Transverse colon (tissue), 4 donors: ENCODE measurements at regions not wholly inside any gene's neighbourhood (a gene's known extent, or its start where the extent isn't known, plus 50 kb on each side); places are given as distances from the start of the nearest gene placed in this dataset.

Experiments
- DNase-seq: peaks from one replicate; pipeline ENCODE4 v3.0.0-alpha.2; 2019
- H3K27ac ChIP-seq, 4 donors: fragments of 200-600 bp; sonication (generic); 2 replicates each; pipeline ENCODE4 v1.5.1; 2016 to 2018; ENCODE audit warnings: inconsistent platforms in 4 of 4
- H3K27me3 ChIP-seq: fragments of 200-600 bp; sonication (generic); 2 replicates; pipeline ENCODE4 v1.5.1; 2017; ENCODE audit warnings: inconsistent platforms
- H3K36me3 ChIP-seq, 4 donors: fragments of 200-600 bp; sonication (generic); 2 replicates each; pipeline ENCODE4 v1.5.1; 2017 to 2019; ENCODE audit warnings: inconsistent platforms in 4 of 4
- H3K4me1 ChIP-seq, 4 donors: fragments of 200-600 bp; sonication (generic); 2 replicates each; pipeline ENCODE4 v1.5.1; 2017 to 2020; ENCODE audit warnings: inconsistent platforms in 4 of 4
- H3K4me3 ChIP-seq, 4 donors: fragments of 200-600 bp; sonication (generic); 1 replicate in 1 of 4; 2 replicates in 3 of 4; pipeline versions ENCODE4 v1.5.1 to v1.6.1; 2017 to 2019; ENCODE audit warnings: inconsistent platforms in 4 of 4
- H3K9me3 ChIP-seq, 2 donors: fragments of 200-600 bp; sonication (generic); 2 replicates each; pipeline ENCODE4 v1.5.1; 2017 to 2019; ENCODE audit warnings: inconsistent platforms in 2 of 2
- CTCF ChIP-seq, 5 experiments: fragments of 200-600 bp in 3 of 5; fragments of 450-650 bp in 2 of 5; sonication (generic) in 3 of 5; IDR thresholded peaks; 1 replicate in 2 of 5; 2 replicates in 3 of 5; pipeline ENCODE4 v1.5.1; 2016 to 2017; ENCODE audit warnings: antibody characterized with exemption in 5 of 5, inconsistent platforms in 3 of 5, mild to moderate bottlenecking in 2 of 5, moderate library complexity in 1 of 5
- EP300 ChIP-seq: sonication (generic); formaldehyde crosslinking; IDR thresholded peaks from one replicate; pipeline ENCODE4 v1.6.1; 2017; ENCODE audit warnings: antibody characterized with exemption, low read depth
- POLR2A ChIP-seq: fragments of 450-650 bp; IDR thresholded peaks from one replicate; pipeline ENCODE4 v1.6.1; 2016; ENCODE audit warnings: antibody characterized with exemption, mild to moderate bottlenecking, moderate library complexity
- POLR2AphosphoS5 ChIP-seq, 3 donors: sonication (generic); formaldehyde crosslinking; IDR thresholded peaks; one replicate each; pipeline ENCODE4 v1.6.1; 2016; ENCODE audit warnings: antibody characterized with exemption in 3 of 3
- WGBS, 2 donors: methylation state at CpG; one replicate each; pipeline ENCODE4 v1.1.5; 2018; ENCODE audit warnings: low coverage in 1 of 2; 5-methylcytosine and 5-hydroxymethylcytosine counted together
- in situ Hi-C, 4 donors: fragments of 200-750 bp; cut with MboI; loops; one replicate each; pipeline versions ENCODE4 v1.15.0 to v1.15.1; 2017; ENCODE audit warnings: low sequenced_read_pairs in 3 of 4, low pct_ligation_motif_present in 1 of 4, low pct_unique_long_range_greater_than_20kb in 1 of 4
- intact Hi-C: fragments of 100-400 bp; cut with DNase I; formaldehyde crosslinking; loops from one replicate; pipeline ENCODE4 v1.15.1; 2023; ENCODE audit warnings: low total_unique reads

- WGBS, 2 donors: 92% methylated on average over 3 of the region's 3 CpGs; no CpG with 5 or more reads in 1 of the 2 donors
Observed at GRCh38 chr4:3672465-3672831, 93.7 kb upstream of the ADRA2C start.

GRCh38 chr4:3671571-3672464, 94.4 kb upstream of the ADRA2C start:
- Histone ChIP-seq H3K4me1 (no peaks in the 10 kb centered on the region), H3K36me3 (no peaks in the 10 kb centered on the region), H3K27ac (no peak overlapping the region), H3K9me3 (no peaks in the 10 kb centered on the region), H3K27me3 (peaks cover 15% of the 10 kb centered on the region), H3K4me3 (no peak overlapping the region)
- 44 to 55% methylated on average over 6 to 12 of the region's 12 CpGs for WGBS, 2 donors
- intact Hi-C loops: no loop called here
- DNase-seq: no peak
- in situ Hi-C loops: no loop called here
- no peak for TF ChIP-seq POLR2AphosphoS5 (IDR thresholded peaks at IDR 0.05)
- no peak for TF ChIP-seq CTCF (IDR thresholded peaks at IDR 0.05)
- no peak for TF ChIP-seq EP300
- TF ChIP-seq POLR2A: no peak

More at GRCh38 chr4:3672465-3672831, 93.7 kb upstream of the ADRA2C start:
- DNase-seq: no peak
- intact Hi-C loops (no loop called here), in situ Hi-C loops (no loop called here)
- Histone ChIP-seq H3K9me3 (no peaks in the 10 kb centered on the region), H3K36me3 (no peaks in the 10 kb centered on the region), H3K4me1 (no peaks in the 10 kb centered on the region), H3K27ac (no peak overlapping the region), H3K4me3 (no peak overlapping the region), H3K27me3 (peaks cover 21% of the 10 kb centered on the region)
- no peak for TF ChIP-seq POLR2AphosphoS5 (IDR thresholded peaks at IDR 0.05)
- no peak for TF ChIP-seq CTCF (IDR thresholded peaks at IDR 0.05)
- TF ChIP-seq POLR2A: no peak
- TF ChIP-seq EP300: no peak

GRCh38 chr4:3670521-3671519, 95.4 kb upstream of the ADRA2C start:
- in situ Hi-C loops: no loop called here
- TF ChIP-seq EP300 (no peak), POLR2A (no peak), POLR2AphosphoS5 (IDR thresholded peaks at IDR 0.05) (no peak), CTCF (IDR thresholded peaks at IDR 0.05) (no peak)
- Histone ChIP-seq H3K4me3 (no peak overlapping the region), H3K27ac (no peak overlapping the region), H3K9me3 (no peaks in the 10 kb centered on the region), H3K27me3 (peaks cover 6% of the 10 kb centered on the region), H3K36me3 (no peaks in the 10 kb centered on the region), H3K4me1 (no peaks in the 10 kb centered on the region)
- DNase-seq: no peak
- intact Hi-C loops: no loop called here
- 91% methylated on average over 36 of the region's 37 CpGs; no CpG with 5 or more reads in 1 of the 2 donors for WGBS, 2 donors

- 88% methylated on average over 21 of the region's 21 CpGs; no CpG with 5 or more reads in 1 of the 2 donors for WGBS, 2 donors
- intact Hi-C loops: no loop called here
- no peaks in the 10 kb centered on the region for H3K36me3 ChIP-seq
Observed at GRCh38 chr4:3669553-3669949, 96.6 kb upstream of the ADRA2C start.

More at GRCh38 chr4:3669553-3669949, 96.6 kb upstream of the ADRA2C start:
- no peak overlapping the region for H3K4me3 ChIP-seq
- no peaks in the 10 kb centered on the region for H3K27me3 ChIP-seq
- no peak overlapping the region for H3K27ac ChIP-seq
- in situ Hi-C loops: no loop called here
- H3K9me3 ChIP-seq: no peaks in the 10 kb centered on the region
- TF ChIP-seq POLR2AphosphoS5 (IDR thresholded peaks at IDR 0.05) (no peak), CTCF (IDR thresholded peaks at IDR 0.05) (no peak), POLR2A (no peak), EP300 (no peak)
- no peaks in the 10 kb centered on the region for H3K4me1 ChIP-seq
- DNase-seq: no peak
